ENCODE measurements at regions not wholly inside any gene's neighbourhood (a gene's known extent, or its start where the extent isn't known, plus 50 kb on each side); places are given as distances from the start of the nearest gene placed in this dataset.

GRCh38 chr1:163912170-163912884 lies 590.6 kb downstream of the NUF2 start:
- no peak for TF ChIP-seq CTCF (IDR thresholded peaks at IDR 0.05 in 2 of 3, conservative IDR thresholded peaks at IDR 0.05 in 1 of 3; ENCODE audit: borderline replicate concordance in 1 of 3, insufficient read depth in 1 of 3, low read depth in 2 of 3, low read length in 2 of 3)
- no peak for TF ChIP-seq POLR2A (IDR thresholded peaks at IDR 0.05; ENCODE audit: borderline replicate concordance, extremely low read depth, insufficient read depth, insufficient read length)
- TF ChIP-seq MAX (IDR thresholded peaks at IDR 0.05): no peak
- TF ChIP-seq POLR2AphosphoS5 (IDR thresholded peaks at IDR 0.05; ENCODE audit: low read depth, low read length): no peak
- no peak for TF ChIP-seq TCF7L2 (IDR thresholded peaks at IDR 0.05; ENCODE audit: borderline replicate concordance, extremely low read depth, insufficient read depth, insufficient read length)
- TF ChIP-seq CEBPB (IDR thresholded peaks at IDR 0.05; ENCODE audit: low read depth): no peak
- TF ChIP-seq ATF3 (IDR thresholded peaks at IDR 0.05): no peak
- no peak for TF ChIP-seq RAD21 (IDR thresholded peaks at IDR 0.05; ENCODE audit: low read depth)

Data from HCT116 (cell line).